Right lobe of liver (tissue), 6 donors: ENCODE measurements at regions not wholly inside any gene's neighbourhood (a gene's known extent, or its start where the extent isn't known, plus 50 kb on each side); places are given as distances from the start of the nearest gene placed in this dataset.
"Not testable (repeated sequence)": the region's sequence is repeated elsewhere in the genome, so short reads cannot be mapped to it uniquely, and the experiment has no call there.

Source experiments
- ATAC-seq, 4 donors: fragments of 200-7000 bp; cut with Tn5 transposase; one replicate each; pipeline ENCODE4 v1.9.1; 2020; ENCODE audit warnings: mild to moderate bottlenecking in 4 of 4, moderate library complexity in 4 of 4
- DNase-seq, 3 donors: peaks; one replicate each; pipeline ENCODE4 v3.0.0-alpha.2; 2020
- H3K27ac ChIP-seq, 3 donors: fragments of 200-600 bp; one replicate each; pipeline ENCODE4 v1.8.0; 2022
- H3K27me3 ChIP-seq, 2 donors: fragments of 200-600 bp; one replicate each; pipeline ENCODE4 v1.8.0; 2022
- H3K36me3 ChIP-seq, 4 donors: fragments of 200-600 bp; sonication (generic) in 1 of 4; one replicate each; pipeline versions ENCODE4 v1.5.1 to v1.8.0; 2017 to 2022; ENCODE audit warnings: control low read depth in 1 of 4
- H3K4me1 ChIP-seq, 4 donors: fragments of 200-600 bp; sonication (generic) in 1 of 4; one replicate each; pipeline versions ENCODE4 v1.5.1 to v1.8.0; 2017 to 2022; ENCODE audit warnings: control low read depth in 1 of 4
- H3K4me3 ChIP-seq, 3 donors: fragments of 200-600 bp; one replicate each; pipeline ENCODE4 v1.8.0; 2022
- H3K9me3 ChIP-seq, 4 donors: fragments of 200-600 bp; sonication (generic) in 1 of 4; one replicate each; pipeline versions ENCODE4 v1.5.1 to v1.8.0; 2017 to 2022; ENCODE audit warnings: control low read depth in 1 of 4
- POLR2A ChIP-seq: fragments of 450-650 bp; IDR thresholded peaks from one replicate; pipeline ENCODE4 v1.6.1; 2017; ENCODE audit warnings: antibody characterized with exemption, mild to moderate bottlenecking
- WGBS: methylation state at CpG from one replicate; pipeline ENCODE4 v1.1.6; 2018; ENCODE audit warnings: low coverage, low lambda C conversion rate; ENCODE audit not compliant: insufficient coverage; ENCODE audit errors: missing lambda C conversion rate; 5-methylcytosine and 5-hydroxymethylcytosine counted together
- intact Hi-C, 2 donors: fragments of 100-400 bp; cut with DNase I; formaldehyde crosslinking; loops; one replicate each; pipeline versions ENCODE4 v1.11.2 to v1.14.1; 2022
- TF ChIP-seq, protein P1 (sequence below), 4 donors: fragments of 200-600 bp in 3 of 4; fragments of 450-650 bp in 1 of 4; IDR thresholded peaks; one replicate each; pipeline versions ENCODE4 v1.5.1 to v1.8.0; 2016 to 2022; ENCODE audit warnings: antibody characterized with exemption in 4 of 4, mild to moderate bottlenecking in 2 of 4
- donor health status: DM: no; HTN: yes; CAD: no.
- donor health status: DM: no; HTN: no; CAD: no.
- donor health status: DM: no; HTN: no; CAD: no.
- donor health status: DM: no; HTN: yes; CAD: no.
- donor health status: DM: no; HTN: yes; CAD: no.

DNA sequence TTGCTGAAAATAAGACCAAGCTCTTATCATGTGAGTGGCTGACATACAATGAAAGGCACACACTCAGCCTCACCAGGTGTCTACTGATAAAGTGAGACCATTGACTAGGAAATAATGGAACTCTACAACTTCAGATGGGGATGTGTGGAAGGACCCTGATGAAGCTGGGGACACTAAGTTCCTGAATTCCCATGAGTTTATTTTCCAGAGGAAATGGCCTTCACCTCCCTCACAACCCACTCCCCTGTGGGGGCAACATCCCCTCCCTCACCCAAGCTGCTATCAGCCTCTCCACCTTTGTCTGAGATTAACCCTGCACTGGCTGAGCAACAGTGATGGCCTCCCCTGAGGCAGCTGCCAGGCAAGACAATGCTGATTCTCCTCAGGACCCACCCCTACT is 55.2 kb upstream of the SMARCAD1 start:
- TF ChIP-seq, protein P1, sequence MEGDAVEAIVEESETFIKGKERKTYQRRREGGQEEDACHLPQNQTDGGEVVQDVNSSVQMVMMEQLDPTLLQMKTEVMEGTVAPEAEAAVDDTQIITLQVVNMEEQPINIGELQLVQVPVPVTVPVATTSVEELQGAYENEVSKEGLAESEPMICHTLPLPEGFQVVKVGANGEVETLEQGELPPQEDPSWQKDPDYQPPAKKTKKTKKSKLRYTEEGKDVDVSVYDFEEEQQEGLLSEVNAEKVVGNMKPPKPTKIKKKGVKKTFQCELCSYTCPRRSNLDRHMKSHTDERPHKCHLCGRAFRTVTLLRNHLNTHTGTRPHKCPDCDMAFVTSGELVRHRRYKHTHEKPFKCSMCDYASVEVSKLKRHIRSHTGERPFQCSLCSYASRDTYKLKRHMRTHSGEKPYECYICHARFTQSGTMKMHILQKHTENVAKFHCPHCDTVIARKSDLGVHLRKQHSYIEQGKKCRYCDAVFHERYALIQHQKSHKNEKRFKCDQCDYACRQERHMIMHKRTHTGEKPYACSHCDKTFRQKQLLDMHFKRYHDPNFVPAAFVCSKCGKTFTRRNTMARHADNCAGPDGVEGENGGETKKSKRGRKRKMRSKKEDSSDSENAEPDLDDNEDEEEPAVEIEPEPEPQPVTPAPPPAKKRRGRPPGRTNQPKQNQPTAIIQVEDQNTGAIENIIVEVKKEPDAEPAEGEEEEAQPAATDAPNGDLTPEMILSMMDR (IDR thresholded peaks at IDR 0.05), result no peak
- no peak for TF ChIP-seq POLR2A
- H3K27me3 ChIP-seq, result no peaks in the 10 kb centered on the region
- no peaks in the 10 kb centered on the region for H3K9me3 ChIP-seq
- H3K4me3 ChIP-seq, result no peak overlapping the region
- no peaks in the 10 kb centered on the region for H3K4me1 ChIP-seq
- no peak overlapping the region for H3K27ac ChIP-seq
- H3K36me3 ChIP-seq, result no peaks in the 10 kb centered on the region
- DNase-seq, result no peak
- no peak for ATAC-seq
- intact Hi-C loops, result no loop called here

DNA sequence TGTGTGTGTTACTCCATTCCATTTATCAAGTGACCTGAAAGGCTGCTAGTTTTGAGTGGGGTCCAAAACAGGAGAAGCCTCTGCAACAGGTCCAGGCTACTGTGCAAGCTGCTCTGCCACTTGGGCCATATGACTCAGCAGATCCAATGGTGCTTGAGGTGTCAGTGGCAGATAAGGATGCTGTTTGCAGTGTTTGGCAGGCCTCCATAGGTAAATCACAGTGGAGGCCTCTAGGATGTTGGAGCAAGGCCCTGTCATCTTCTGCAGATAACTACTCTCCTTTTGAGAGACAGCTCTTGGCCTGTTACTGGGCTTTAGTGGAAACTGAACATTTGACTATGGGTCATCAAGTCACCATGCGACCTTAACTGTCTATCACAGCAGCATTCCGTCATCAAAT is 52.3 kb upstream of the SMARCAD1 start:
- DNase-seq, intact Hi-C loops, H3K4me3 ChIP-seq: not testable (repeated sequence)

DNA sequence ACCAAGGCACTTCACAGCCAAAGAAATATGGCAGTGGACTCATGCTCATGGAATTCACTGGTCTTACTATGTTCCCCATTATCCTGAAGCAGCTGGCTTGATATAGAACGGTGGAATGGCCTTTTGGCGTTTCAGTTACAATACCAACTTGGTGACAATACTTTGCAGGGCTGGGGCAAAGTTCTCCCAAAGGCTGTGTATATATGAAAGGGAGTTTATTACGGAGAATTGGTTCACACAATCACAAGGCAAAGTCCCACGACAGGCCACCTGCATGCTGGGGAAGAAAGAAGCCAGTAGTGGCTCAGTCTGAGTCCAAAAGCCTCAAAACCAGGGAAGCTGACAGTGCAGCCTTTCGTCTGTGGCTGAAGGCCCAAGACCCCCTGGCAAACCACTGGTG is 50.8 kb upstream of the SMARCAD1 start:
- Histone ChIP-seq H3K4me1 (no peaks in the 10 kb centered on the region), H3K27ac (no peak overlapping the region), H3K9me3 (no peaks in the 10 kb centered on the region), H3K27me3 (no peaks in the 10 kb centered on the region), H3K4me3 (no peak overlapping the region), H3K36me3 (no peaks in the 10 kb centered on the region)
- WGBS, result 47% methylated on average over 4 of the region's 5 CpGs
- DNase-seq (no peak), ATAC-seq (no peak)
- TF ChIP-seq, protein P1 (IDR thresholded peaks at IDR 0.05), result no peak
- no peak for TF ChIP-seq POLR2A
- intact Hi-C loops, result no loop called here

More for the DNA sequence above, 52.3 kb upstream of the SMARCAD1 start:
- ATAC-seq, H3K27me3 ChIP-seq, H3K36me3 ChIP-seq, H3K4me1 ChIP-seq, H3K27ac ChIP-seq, H3K9me3 ChIP-seq: not testable (repeated sequence)
- no CpG with 5 or more reads among the region's 2 CpGs for WGBS
